ENCODE measurements at regions not wholly inside any gene's neighbourhood (a gene's known extent, or its start where the extent isn't known, plus 50 kb on each side); places are given as distances from the start of the nearest gene placed in this dataset.

GRCh38 chr6:141349710-141350109 lies 783.0 kb upstream of the GJE1 start:
- no peak for TF ChIP-seq CTCF (conservative IDR thresholded peaks at IDR 0.05; ENCODE audit: low read depth, low read length)
- no peak for TF ChIP-seq EZH2 (IDR thresholded peaks at IDR 0.05; ENCODE audit: borderline replicate concordance, low read depth, low read length, poor library complexity, severe bottlenecking)

All from A673 (cell line).